WERI-Rb-1 (cell line): ENCODE measurements at regions not wholly inside any gene's neighbourhood (a gene's known extent, or its start where the extent isn't known, plus 50 kb on each side); places are given as distances from the start of the nearest gene placed in this dataset.

Experiments used
- DNase-seq: peaks from one replicate; pipeline ENCODE4 v3.0.0-alpha.2; 2020
- H3K27ac ChIP-seq: fragments of 250-450 bp; sonication (Bioruptor Pico); 2 replicates; pipeline ENCODE4 v1.5.1; 2020; ENCODE audit warnings: mild to moderate bottlenecking, moderate library complexity
- H3K27me3 ChIP-seq: fragments of 250-450 bp; sonication (Bioruptor Pico); 2 replicates; pipeline ENCODE4 v1.5.1; 2021; ENCODE audit warnings: mild to moderate bottlenecking, low read depth, moderate library complexity; ENCODE audit not compliant: insufficient read depth, severe bottlenecking
- H3K36me3 ChIP-seq: fragments of 250-450 bp; sonication (Bioruptor Pico); 2 replicates; pipeline ENCODE4 v1.5.1; 2020; ENCODE audit warnings: mild to moderate bottlenecking, moderate library complexity
- H3K4me3 ChIP-seq: 2 replicates; pipeline ENCODE4 v1.5.1; 2011; ENCODE audit warnings: low read depth, mild to moderate bottlenecking, control low read depth, low read length
- H3K9me3 ChIP-seq: fragments of 250-450 bp; sonication (Bioruptor Pico); 2 replicates; pipeline ENCODE4 v1.5.1; 2021; ENCODE audit warnings: mild to moderate bottlenecking, moderate library complexity; ENCODE audit not compliant: severe bottlenecking
- CTCF ChIP-seq: IDR thresholded peaks from 2 replicates; pipeline ENCODE4 v1.5.1; 2011; ENCODE audit warnings: low read depth, mild to moderate bottlenecking, control low read depth, inconsistent platforms, low read length

- Histone ChIP-seq H3K9me3 (no peaks in the 10 kb centered on the region), H3K4me3 (no peak overlapping the region), H3K36me3 (no peaks in the 10 kb centered on the region), H3K27ac (no peak overlapping the region), H3K27me3 (peaks cover 7% of the 10 kb centered on the region)
- no peak for DNase-seq
- no peak for TF ChIP-seq CTCF
Observed at GRCh38 chrX:107549504-107549903, 78.8 kb upstream of the PRPS1 start.

GRCh38 chrX:107551546-107551945, 76.8 kb upstream of the PRPS1 start:
- DNase-seq, result no peak
- TF ChIP-seq CTCF, result no peak
- Histone ChIP-seq H3K27me3 (peaks cover 7% of the 10 kb centered on the region), H3K4me3 (no peak overlapping the region), H3K36me3 (no peaks in the 10 kb centered on the region), H3K9me3 (no peaks in the 10 kb centered on the region), H3K27ac (no peak overlapping the region)

- no peak for DNase-seq
- H3K4me3 ChIP-seq, result no peak overlapping the region
- no peaks in the 10 kb centered on the region for H3K36me3 ChIP-seq
- TF ChIP-seq CTCF, result no peak
- H3K27ac ChIP-seq, result no peak overlapping the region
- peaks cover 7% of the 10 kb centered on the region for H3K27me3 ChIP-seq
- no peaks in the 10 kb centered on the region for H3K9me3 ChIP-seq
Observed at GRCh38 chrX:107552930-107553329, 75.4 kb upstream of the PRPS1 start.

GRCh38 chrX:107556967-107557366, 71.3 kb upstream of the PRPS1 start:
- no peak overlapping the region for H3K27ac ChIP-seq
- TF ChIP-seq CTCF, result no peak
- no peak overlapping the region for H3K4me3 ChIP-seq
- H3K9me3 ChIP-seq, result no peaks in the 10 kb centered on the region
- no peaks in the 10 kb centered on the region for H3K36me3 ChIP-seq
- H3K27me3 ChIP-seq, result no peaks in the 10 kb centered on the region
- DNase-seq, result no peak

GRCh38 chrX:107559506-107559905, 68.8 kb upstream of the PRPS1 start:
- TF ChIP-seq CTCF, result no peak
- Histone ChIP-seq H3K36me3 (no peaks in the 10 kb centered on the region), H3K27ac (no peak overlapping the region), H3K27me3 (no peaks in the 10 kb centered on the region), H3K9me3 (no peaks in the 10 kb centered on the region), H3K4me3 (no peak overlapping the region)
- DNase-seq, result no peak

- Histone ChIP-seq H3K4me3 (no peak overlapping the region), H3K9me3 (no peaks in the 10 kb centered on the region), H3K27ac (no peak overlapping the region), H3K36me3 (no peaks in the 10 kb centered on the region), H3K27me3 (no peaks in the 10 kb centered on the region)
- no peak for TF ChIP-seq CTCF
- DNase-seq, result no peak
Observed at GRCh38 chrX:107560041-107560440, 68.3 kb upstream of the PRPS1 start.
